Fibroblast of villous mesenchyme (primary cell): ENCODE measurements at regions not wholly inside any gene's neighbourhood (a gene's known extent, or its start where the extent isn't known, plus 50 kb on each side); places are given as distances from the start of the nearest gene placed in this dataset.
"Not testable (repeated sequence)": the region's sequence is repeated elsewhere in the genome, so short reads cannot be mapped to it uniquely, and the experiment has no call there.

Experiments used
- DNase-seq: peaks from one replicate; pipeline ENCODE4 v3.0.0-alpha.2; 2010; ENCODE audit warnings: low read depth
- H3K4me3 ChIP-seq: 2 replicates; pipeline ENCODE4 v1.5.1; 2011; ENCODE audit warnings: low read depth, mild to moderate bottlenecking, low read length
- CTCF ChIP-seq: IDR thresholded peaks from 2 replicates; pipeline ENCODE4 v1.5.1; 2012; ENCODE audit warnings: low read depth, mild to moderate bottlenecking, low read length; ENCODE audit not compliant: insufficient read depth

- TF ChIP-seq CTCF: no peak
- no peak overlapping the region for H3K4me3 ChIP-seq
- DNase-seq: no peak
Observed at GRCh38 chr7:67631476-67631875, 634.8 kb downstream of the TYW1 start.

GRCh38 chr7:67635271-67635670 lies 638.6 kb downstream of the TYW1 start:
- H3K4me3 ChIP-seq: no peak overlapping the region
- no peak for TF ChIP-seq CTCF
- no peak for DNase-seq

GRCh38 chr7:67636348-67637022 lies 639.9 kb downstream of the TYW1 start:
- TF ChIP-seq CTCF: no peak
- no peak for DNase-seq
- no peak overlapping the region for H3K4me3 ChIP-seq

- DNase-seq: no peak
- H3K4me3 ChIP-seq: no peak overlapping the region
- no peak for TF ChIP-seq CTCF
Observed at GRCh38 chr7:67637023-67637358, 640.4 kb downstream of the TYW1 start.

GRCh38 chr7:67642542-67642941 lies 645.9 kb downstream of the TYW1 start:
- not testable (repeated sequence) for DNase-seq, H3K4me3 ChIP-seq

- H3K4me3 ChIP-seq: no peak overlapping the region
- no peak for TF ChIP-seq CTCF
- DNase-seq: no peak
Observed at GRCh38 chr7:67644151-67644550, 647.5 kb downstream of the TYW1 start.

- no peak overlapping the region for H3K4me3 ChIP-seq
- TF ChIP-seq CTCF: no peak
- DNase-seq: no peak
Observed at GRCh38 chr7:67652937-67653336, 656.3 kb downstream of the TYW1 start.
